A673 (cell line): ENCODE measurements at regions not wholly inside any gene's neighbourhood (a gene's known extent, or its start where the extent isn't known, plus 50 kb on each side); places are given as distances from the start of the nearest gene placed in this dataset.

Source experiments
- BruUV-seq: library from RNA; stranded (reverse); fragments of 400-500 nt; replicated peaks from 2 replicates; lab custom pipeline; 2021; lab: Mats Ljungman, UMichigan
- CTCF ChIA-PET: fragments of 300-600 bp; sonication (Branson Sonifier 250); formaldehyde crosslinking; loops from one replicate; lab custom pipeline; 2022; ENCODE audit warnings: antibody characterized with exemption; lab: Charles Lee
- POLR2A ChIA-PET: fragments of 300-600 bp; sonication (Branson Sonifier 250); formaldehyde crosslinking; loops from one replicate; lab custom pipeline; 2022; ENCODE audit warnings: antibody characterized with exemption; ENCODE audit not compliant: low non-redundant PET; lab: Charles Lee
- DNase-seq: peaks from one replicate; pipeline ENCODE4 v3.0.0-alpha.2; 2015; ENCODE audit warnings: low spot score
- H3K27ac ChIP-seq: fragments of 200-600 bp; sonication (generic); 2 replicates; pipeline ENCODE4 v1.5.1; 2016; ENCODE audit warnings: mixed run types, low read depth, mild to moderate bottlenecking, mixed read lengths, antibody characterized with exemption, low read length; ENCODE audit not compliant: poor library complexity, severe bottlenecking
- H3K27me3 ChIP-seq: fragments of 200-600 bp; sonication (generic); replicated peaks from 2 replicates; pipeline ENCODE4 v1.6.1; 2017; ENCODE audit warnings: mixed run types, low read depth, mild to moderate bottlenecking, mixed read lengths, antibody characterized with exemption, low read length; ENCODE audit not compliant: insufficient read depth, poor library complexity
- H3K36me3 ChIP-seq: fragments of 200-600 bp; sonication (generic); 2 replicates; pipeline ENCODE4 v1.6.1; 2016; ENCODE audit warnings: mixed run types, mild to moderate bottlenecking, mixed read lengths, antibody characterized with exemption, low read length; ENCODE audit not compliant: insufficient read depth, poor library complexity, severe bottlenecking
- H3K4me1 ChIP-seq: fragments of 200-600 bp; sonication (generic); 2 replicates; pipeline ENCODE4 v1.6.1; 2017; ENCODE audit warnings: mixed run types, mild to moderate bottlenecking, mixed read lengths, antibody characterized with exemption, low read length; ENCODE audit not compliant: insufficient read depth, poor library complexity, severe bottlenecking
- H3K4me3 ChIP-seq: fragments of 200-600 bp; sonication (generic); 2 replicates; pipeline ENCODE4 v1.5.1; 2016; ENCODE audit warnings: low read depth, mixed run types, mild to moderate bottlenecking, mixed read lengths, low read length; ENCODE audit not compliant: poor library complexity, severe bottlenecking
- H3K9me3 ChIP-seq: fragments of 200-600 bp; sonication (generic); 2 replicates; pipeline ENCODE4 v1.6.1; 2016; ENCODE audit warnings: mixed run types, low read depth, mild to moderate bottlenecking, mixed read lengths, antibody characterized with exemption, low read length; ENCODE audit not compliant: poor library complexity, severe bottlenecking
- EZH2 ChIP-seq: fragments of 200-600 bp; sonication (generic); IDR thresholded peaks from 2 replicates; pipeline ENCODE4 v1.6.1; 2017; ENCODE audit warnings: borderline replicate concordance, low read depth, mild to moderate bottlenecking, mixed read lengths, antibody characterized with exemption, low read length; ENCODE audit not compliant: poor library complexity, severe bottlenecking
- intact Hi-C: fragments of 100-400 bp; cut with micrococcal nuclease; formaldehyde crosslinking; loops from one replicate; pipeline ENCODE4 v1.10.0; 2022; ENCODE audit not compliant: unreplicated experiment
- TF ChIP-seq, protein P1 (sequence below): fragments of 300-800, 200-600 bp; sonication (generic); conservative IDR thresholded peaks from 2 replicates; pipeline ENCODE4 v1.5.1; 2017; ENCODE audit warnings: low read depth, mild to moderate bottlenecking, antibody characterized with exemption, low read length, moderate library complexity, mixed read lengths

DNA sequence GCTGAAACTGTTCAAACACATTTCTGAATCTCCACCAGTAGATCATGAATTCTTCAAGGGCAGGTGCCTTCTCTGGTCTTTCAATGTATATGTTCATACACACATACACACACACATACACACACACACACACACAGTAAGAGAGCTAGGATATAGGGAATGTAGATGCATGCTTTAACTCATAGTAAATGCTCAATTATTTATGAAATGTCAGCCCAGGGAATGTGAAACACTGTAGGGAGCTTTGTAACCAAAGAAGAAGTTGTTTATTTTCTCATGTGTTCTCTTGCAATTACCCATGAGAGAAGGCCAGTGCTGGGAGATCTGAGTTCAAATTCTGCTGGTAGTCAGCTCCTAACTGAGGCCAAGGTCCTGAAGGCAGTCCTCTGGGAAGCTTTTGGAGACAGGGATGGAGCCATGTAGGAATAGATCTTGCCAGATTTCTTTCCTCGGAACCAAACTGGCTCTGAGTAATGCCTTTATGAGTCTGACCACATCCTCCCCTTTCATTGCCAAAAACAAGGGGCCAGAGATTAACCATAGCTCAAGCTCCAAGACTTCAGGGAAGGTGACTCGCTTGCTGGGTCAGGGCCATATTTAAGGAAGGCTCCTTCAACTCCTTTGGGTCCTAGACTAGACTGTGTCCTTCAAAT is 487.0 kb upstream of the TNC start:
- Histone ChIP-seq H3K4me1 (peaks cover 18% of the 10 kb centered on the region), H3K27me3 (no peaks in the 10 kb centered on the region), H3K27ac (no peak overlapping the region), H3K36me3 (peaks cover 71% of the 10 kb centered on the region), H3K4me3 (no peak overlapping the region), H3K9me3 (peaks cover 9% of the 10 kb centered on the region)
- POLR2A ChIA-PET: no interaction called here
- DNase-seq: no peak
- intact Hi-C loops: no loop called here
- TF ChIP-seq, protein P1, sequence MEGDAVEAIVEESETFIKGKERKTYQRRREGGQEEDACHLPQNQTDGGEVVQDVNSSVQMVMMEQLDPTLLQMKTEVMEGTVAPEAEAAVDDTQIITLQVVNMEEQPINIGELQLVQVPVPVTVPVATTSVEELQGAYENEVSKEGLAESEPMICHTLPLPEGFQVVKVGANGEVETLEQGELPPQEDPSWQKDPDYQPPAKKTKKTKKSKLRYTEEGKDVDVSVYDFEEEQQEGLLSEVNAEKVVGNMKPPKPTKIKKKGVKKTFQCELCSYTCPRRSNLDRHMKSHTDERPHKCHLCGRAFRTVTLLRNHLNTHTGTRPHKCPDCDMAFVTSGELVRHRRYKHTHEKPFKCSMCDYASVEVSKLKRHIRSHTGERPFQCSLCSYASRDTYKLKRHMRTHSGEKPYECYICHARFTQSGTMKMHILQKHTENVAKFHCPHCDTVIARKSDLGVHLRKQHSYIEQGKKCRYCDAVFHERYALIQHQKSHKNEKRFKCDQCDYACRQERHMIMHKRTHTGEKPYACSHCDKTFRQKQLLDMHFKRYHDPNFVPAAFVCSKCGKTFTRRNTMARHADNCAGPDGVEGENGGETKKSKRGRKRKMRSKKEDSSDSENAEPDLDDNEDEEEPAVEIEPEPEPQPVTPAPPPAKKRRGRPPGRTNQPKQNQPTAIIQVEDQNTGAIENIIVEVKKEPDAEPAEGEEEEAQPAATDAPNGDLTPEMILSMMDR: no peak
- TF ChIP-seq EZH2: no peak
- no TSS peak for BruUV-seq
- CTCF ChIA-PET: no interaction called here

DNA sequence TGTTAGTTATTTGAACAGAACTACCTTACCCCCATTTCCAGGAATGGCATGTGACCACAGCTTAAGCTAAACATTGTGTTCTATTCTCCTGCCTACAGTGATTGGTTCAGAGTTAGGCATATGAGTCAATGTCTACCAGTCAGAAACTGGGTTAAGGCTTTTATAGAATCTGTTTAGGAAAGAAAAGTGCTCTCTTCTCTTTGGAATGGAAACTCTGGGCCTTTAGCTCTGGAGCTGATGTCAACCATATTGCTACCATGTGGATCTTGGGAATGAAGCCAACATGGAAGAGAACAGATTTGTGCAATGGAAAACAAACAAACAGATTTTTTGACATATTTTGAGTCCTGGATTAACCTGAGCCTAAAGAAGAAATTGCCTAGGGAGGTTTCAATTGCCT is 488.9 kb upstream of the TNC start:
- CTCF ChIA-PET: no interaction called here
- Histone ChIP-seq H3K4me1 (peaks cover 18% of the 10 kb centered on the region), H3K9me3 (peaks cover 9% of the 10 kb centered on the region), H3K36me3 (peaks cover 77% of the 10 kb centered on the region), H3K4me3 (no peak overlapping the region), H3K27ac (no peak overlapping the region), H3K27me3 (no peaks in the 10 kb centered on the region)
- no peak for TF ChIP-seq EZH2
- TF ChIP-seq, protein P1: no peak
- BruUV-seq: no TSS peak
- no peak for DNase-seq
- intact Hi-C loops: no loop called here
- POLR2A ChIA-PET: no interaction called here

DNA sequence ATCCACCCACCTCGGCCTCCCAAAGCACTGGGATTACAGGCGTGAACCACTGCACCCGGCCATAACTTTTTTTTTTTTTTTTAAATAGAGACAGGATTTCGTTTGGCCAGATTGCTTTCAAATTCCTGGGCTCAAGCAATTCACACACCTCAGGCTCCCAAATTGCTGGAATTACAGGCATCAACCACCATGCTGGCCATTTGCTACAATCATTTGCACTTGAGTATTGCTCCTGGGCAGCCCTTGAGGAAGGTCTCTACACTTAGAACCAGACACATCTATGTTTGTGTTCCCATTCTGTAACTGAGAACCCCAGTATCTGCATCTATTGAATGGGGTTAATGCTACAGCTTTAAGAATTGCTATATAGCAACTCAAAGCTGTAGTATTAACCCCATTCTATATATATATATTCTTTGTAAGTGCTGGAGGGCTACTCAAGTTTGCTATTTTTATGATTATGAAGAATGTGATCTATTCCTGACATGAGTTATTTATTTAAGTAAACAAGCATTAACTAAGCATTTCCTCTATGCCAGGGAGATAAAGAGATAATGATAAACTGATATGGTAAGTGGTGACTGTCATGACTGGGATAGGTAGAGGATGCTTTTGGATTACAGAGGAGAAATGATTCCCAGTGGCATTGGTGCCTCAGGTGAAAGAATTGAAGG is 496.5 kb upstream of the TNC start:
- Histone ChIP-seq H3K36me3 (peaks cover 19% of the 10 kb centered on the region), H3K9me3 (peaks cover 2% of the 10 kb centered on the region), H3K4me1 (peaks cover 62% of the 10 kb centered on the region), H3K27ac (peak overlapping the region; percentile 98), H3K27me3 (no peaks in the 10 kb centered on the region), H3K4me3 (no peak overlapping the region)
- ChIA-PET CTCF (no interaction called here), POLR2A (no interaction called here)
- no TSS peak for BruUV-seq
- DNase-seq: no peak
- no peak for TF ChIP-seq EZH2
- TF ChIP-seq, protein P1: no peak
- intact Hi-C loops: no loop called here
